K562 (cell line): ENCODE measurements at regions not wholly inside any gene's neighbourhood (a gene's known extent, or its start where the extent isn't known, plus 50 kb on each side); places are given as distances from the start of the nearest gene placed in this dataset.

Experiments
- ATAC-seq: fragments of 200-7000 bp; cut with Tn5 transposase; 3 replicates; pipeline ENCODE4 v1.9.1; 2020; ENCODE audit warnings: moderate library complexity
- BruUV-seq: library from RNA; stranded (reverse); fragments of 400-500 nt; replicated peaks from 2 replicates; lab custom pipeline; 2021; lab: Mats Ljungman, UMichigan
- CTCF ChIA-PET: fragments of 300-600 bp; formaldehyde crosslinking; extraction: SDS; loops from one replicate; lab custom pipeline; 2021; ENCODE audit warnings: low intra/inter-chr PET ratio; lab: Yijun Ruan, JAX
- POLR2A ChIA-PET: fragments of 300-600, 350-650 bp; sonication (Branson Sonifier 250); formaldehyde crosslinking; extraction: SDS; loops from one replicate; lab custom pipeline; 2021; ENCODE audit warnings: antibody characterized with exemption, inconsistent platforms; lab: Yijun Ruan, JAX
- DNase-seq, 4 experiments: peaks; one replicate each; pipeline versions ENCODE4 v3.0.0 to v3.0.0-alpha.2; 2011 to 2018; ENCODE audit warnings: low spot score in 3 of 4, mixed read lengths in 3 of 4; ENCODE audit errors: extremely low read depth in 1 of 4
- FAIRE-seq: peaks from 2 replicates; lab custom pipeline; 2011; peaks lifted over from hg19 to GRCh38; lab: Jason Lieb, UNC
- H2AFZ ChIP-seq: 2 replicates; pipeline ENCODE4 v1.6.0; 2011; ENCODE audit warnings: low read depth, low read length, control low read depth, inconsistent platforms
- H3K27ac ChIP-seq: fragments of 200-600 bp; 3 replicates; pipeline ENCODE4 v1.8.0; 2011; ENCODE audit warnings: low read depth, mild to moderate bottlenecking, control low read depth, inconsistent platforms, low read length, moderate library complexity, mixed read lengths; ENCODE audit errors: extremely low read depth
- H3K27me3 ChIP-seq, 2 experiments: fragments of 300-600 bp in 1 of 2; 2 replicates in 1 of 2; 3 replicates in 1 of 2; pipeline versions ENCODE4 v1.6.0 to v1.8.0; 2011; ENCODE audit warnings: inconsistent platforms in 2 of 2, low read length in 2 of 2, mild to moderate bottlenecking in 1 of 2, mixed read lengths in 1 of 2, moderate library complexity in 1 of 2; ENCODE audit not compliant: control insufficient read depth in 2 of 2, insufficient read depth in 2 of 2
- H3K36me3 ChIP-seq: fragments of 300-600 bp; 3 replicates; pipeline ENCODE4 v1.8.0; 2011; ENCODE audit warnings: mild to moderate bottlenecking, low read length, inconsistent platforms; ENCODE audit not compliant: control insufficient read depth, insufficient read depth
- H3K4me1 ChIP-seq, 2 experiments: fragments of 200-600 bp in 1 of 2; replicated peaks in 1 of 2; 2 replicates in 1 of 2; 3 replicates in 1 of 2; pipeline versions ENCODE4 v1.5.1 to v1.8.0; 2011; ENCODE audit warnings: inconsistent platforms in 2 of 2, low read length in 2 of 2, mild to moderate bottlenecking in 1 of 2, mixed read lengths in 1 of 2, moderate library complexity in 1 of 2; ENCODE audit not compliant: control insufficient read depth in 2 of 2, insufficient read depth in 2 of 2
- H3K4me2 ChIP-seq: 2 replicates; pipeline ENCODE4 v1.6.1; 2011; ENCODE audit warnings: low read length, control low read depth, inconsistent platforms, mixed read lengths; ENCODE audit not compliant: insufficient read depth
- H3K4me3 ChIP-seq: fragments of 200-600 bp; sonication (generic), shearing (Covaris generic); 2 replicates; pipeline ENCODE4 v1.5.1; 2016; ENCODE audit warnings: control low read depth, inconsistent platforms
- H3K79me2 ChIP-seq: fragments of 200-600 bp; 3 replicates; pipeline ENCODE4 v1.8.0; 2011; ENCODE audit warnings: low read length, inconsistent platforms; ENCODE audit not compliant: control insufficient read depth, insufficient read depth
- H3K9ac ChIP-seq, 2 experiments: 2 replicates each; pipeline versions ENCODE4 v1.6.0 to v1.6.1; 2011; ENCODE audit warnings: low read depth in 2 of 2, low read length in 2 of 2, control low read depth in 1 of 2, inconsistent platforms in 1 of 2, mild to moderate bottlenecking in 1 of 2, mixed read lengths in 1 of 2; ENCODE audit not compliant: insufficient read depth in 1 of 2
- H3K9me1 ChIP-seq: one replicate; pipeline ENCODE4 v1.6.0; 2011; ENCODE audit warnings: inconsistent platforms, mild to moderate bottlenecking, low read length, moderate library complexity; ENCODE audit not compliant: control insufficient read depth, insufficient read depth
- H3K9me3 ChIP-seq: replicated peaks from 2 replicates; pipeline ENCODE4 v1.5.1; 2011; ENCODE audit warnings: low read depth, low read length, inconsistent platforms; ENCODE audit not compliant: control insufficient read depth, insufficient read depth
- H4K20me1 ChIP-seq: replicated peaks from 2 replicates; pipeline ENCODE4 v1.6.1; 2011; ENCODE audit warnings: low read length, inconsistent platforms, mixed read lengths; ENCODE audit not compliant: control insufficient read depth, insufficient read depth
- BRD9 ChIP-seq: fragments of 450-650 bp; IDR thresholded peaks from 2 replicates; pipeline ENCODE4 v1.6.1; 2018; ENCODE audit warnings: low read depth; ENCODE audit not compliant: partially characterized antibody
- CXXC5 ChIP-seq: fragments of 250-450 bp; sonication (Bioruptor Pico); IDR thresholded peaks from 2 replicates; pipeline ENCODE4 v1.8.0; 2022; ENCODE audit warnings: inconsistent platforms, mild to moderate bottlenecking, moderate library complexity
- EZH2 ChIP-seq: IDR thresholded peaks from 2 replicates; pipeline ENCODE4 v1.6.1; 2012; ENCODE audit warnings: low read depth, mild to moderate bottlenecking, inconsistent platforms, low read length, borderline replicate concordance
- HNRNPLL ChIP-seq: fragments of 200-400 bp; formaldehyde crosslinking; IDR thresholded peaks from 2 replicates; pipeline ENCODE4 v1.6.1; 2017; ENCODE audit warnings: low read length, low read depth, mild to moderate bottlenecking; ENCODE audit not compliant: poor library complexity, severe bottlenecking
- KAT8 ChIP-seq: fragments of 450-650 bp; IDR thresholded peaks from 2 replicates; pipeline ENCODE4 v1.6.1; 2016; ENCODE audit warnings: low read depth, mild to moderate bottlenecking
- POLR3A ChIP-seq: IDR thresholded peaks from 2 replicates; pipeline ENCODE4 v1.6.1; 2011; ENCODE audit warnings: borderline replicate concordance, mild to moderate bottlenecking, moderate library complexity; ENCODE audit not compliant: insufficient read length, insufficient read depth; ENCODE audit errors: extremely low read depth
- SMC3 ChIP-seq: conservative IDR thresholded peaks from 2 replicates; pipeline ENCODE4 v1.6.1; 2011; ENCODE audit warnings: low read depth, low read length, improper control_type of control experiment; ENCODE audit not compliant: insufficient read depth
- TCF3 ChIP-seq: sonication (generic); formaldehyde crosslinking; IDR thresholded peaks from 2 replicates; pipeline ENCODE4 v1.4.0; 2020; ENCODE audit warnings: mild to moderate bottlenecking, missing genetic modification reagents
- TEAD4 ChIP-seq, 2 experiments: sonication (generic) in 1 of 2; formaldehyde crosslinking in 1 of 2; IDR thresholded peaks; 2 replicates each; pipeline versions ENCODE4 v1.6.1 to v1.8.0; 2012 to 2022; ENCODE audit warnings: borderline replicate concordance in 1 of 2, inconsistent platforms in 1 of 2, low read length in 1 of 2, mild to moderate bottlenecking in 1 of 2, missing genetic modification reagents in 1 of 2
- U2AF2 ChIP-seq: fragments of 200-400 bp; formaldehyde crosslinking; optimal IDR thresholded peaks from 2 replicates; pipeline ENCODE3; 2017; ENCODE audit warnings: low read depth, mild to moderate bottlenecking, low read length
- ZBED1 ChIP-seq: IDR thresholded peaks from 2 replicates; pipeline ENCODE4 v1.6.1; 2014
- ZFX ChIP-seq: sonication (generic); formaldehyde crosslinking; IDR thresholded peaks from 2 replicates; pipeline ENCODE4 v1.8.0; 2022; ENCODE audit warnings: mild to moderate bottlenecking, missing genetic modification reagents, moderate library complexity
- WGBS: fragments of 100-300 bp; shearing (Covaris generic); methylation state at CpG from one replicate; pipeline ENCODE4 v1.1.6; 2016; ENCODE audit warnings: low coverage, mixed read lengths; ENCODE audit not compliant: insufficient coverage; ENCODE audit errors: missing lambda C conversion rate; 5-methylcytosine and 5-hydroxymethylcytosine counted together
- in situ Hi-C: fragments of 300-500 bp; cut with MboI; formaldehyde crosslinking; loops from 4 replicates; pipeline ENCODE4 v1.15.0; 2018; ENCODE audit warnings: inconsistent platforms, mixed read lengths
- intact Hi-C: fragments of 100-400 bp; cut with micrococcal nuclease; formaldehyde crosslinking; loops from 2 replicates; pipeline ENCODE4 v1.14.2; 2022
- TF ChIP-seq, protein P1 (sequence below): fragments of 450-650 bp; IDR thresholded peaks from 2 replicates; pipeline ENCODE4 v1.6.1; 2016; ENCODE audit warnings: missing biosample characterization, missing genetic modification characterization
- TF ChIP-seq, protein P2 (sequence below): sonication (generic); formaldehyde crosslinking; IDR thresholded peaks from 2 replicates; pipeline ENCODE4 v1.8.0; 2023; ENCODE audit warnings: missing genetic modification reagents, mild to moderate bottlenecking, borderline replicate concordance
- TF ChIP-seq, protein P3 (sequence below): fragments of 200-400 bp; formaldehyde crosslinking; IDR thresholded peaks from 2 replicates; pipeline ENCODE4 v1.6.1; 2017; ENCODE audit warnings: mild to moderate bottlenecking, low read depth, low read length, moderate library complexity

DNA sequence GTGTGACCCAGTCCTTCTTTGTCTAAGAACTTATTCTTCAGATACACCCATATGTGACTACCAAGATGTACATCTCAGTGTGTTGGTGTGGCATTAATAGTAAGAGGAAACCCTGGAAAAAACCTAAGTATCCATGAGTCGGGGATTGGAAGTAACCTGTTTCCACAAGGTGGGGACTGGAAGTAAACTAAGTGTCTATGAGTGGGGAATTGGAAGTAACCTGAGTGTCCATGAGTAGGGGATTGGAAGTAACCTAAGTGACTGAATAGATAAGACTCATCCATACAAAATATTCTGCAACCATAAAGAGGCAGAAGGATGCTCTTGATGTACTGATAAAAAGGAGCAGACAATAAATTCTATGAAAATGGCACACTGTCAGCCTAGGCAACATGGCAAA is 184.7 kb downstream of the PHETA1 start:
- Histone ChIP-seq H3K79me2 (no peaks in the 10 kb centered on the region), H3K9me3 (no peaks in the 10 kb centered on the region), H3K4me2 (no peak overlapping the region), H3K27me3 (peaks cover 8 to 46% of the 10 kb centered on the region in 2 experiments; a peak in 3 of 5 replicates), H3K4me1 (peaks cover 5 to 12% of the 10 kb centered on the region in 2 experiments; a peak in 4 of 5 replicates), H2AFZ (no peak overlapping the region), H3K4me3 (no peak overlapping the region), H3K9me1 (no peaks in the 10 kb centered on the region), H3K36me3 (no peaks in the 10 kb centered on the region), H3K27ac (no peak overlapping the region), H3K9ac (no peak overlapping the region), H4K20me1 (peaks cover 3% of the 10 kb centered on the region; the same call in 1 of the 2 replicates)
- DNase-seq (no peak), FAIRE-seq (no peak), ATAC-seq (no peak)
- intact Hi-C loops, result loop anchor here (10.0 kb wide), 1 partner anchor 159 kb away; no protein-coding TSS in a partner anchor
- ChIA-PET CTCF (no interaction called here), POLR2A (no interaction called here)
- no TSS peak for BruUV-seq
- 6% methylated on average over 1 of the region's 1 CpG for WGBS
- in situ Hi-C loops, result no loop called here
- TF ChIP-seq ZBED1 (no peak), SMC3 (no peak), POLR3A (no peak), TEAD4 (IDR thresholded peaks at IDR 0.05; ENCODE audit: low read length) (no peak), TEAD4 (CRISPR knock-in tag; IDR thresholded peaks at IDR 0.05; ENCODE audit: borderline replicate concordance) (no peak), BRD9 (no peak), KAT8 (no peak), CXXC5 (CRISPR knock-in tag) (no peak), EZH2 (no peak), TCF3 (no peak), U2AF2 (no peak), ZFX (CRISPR knock-in tag) (no peak), HNRNPLL (no peak)
- TF ChIP-seq, protein P1, sequence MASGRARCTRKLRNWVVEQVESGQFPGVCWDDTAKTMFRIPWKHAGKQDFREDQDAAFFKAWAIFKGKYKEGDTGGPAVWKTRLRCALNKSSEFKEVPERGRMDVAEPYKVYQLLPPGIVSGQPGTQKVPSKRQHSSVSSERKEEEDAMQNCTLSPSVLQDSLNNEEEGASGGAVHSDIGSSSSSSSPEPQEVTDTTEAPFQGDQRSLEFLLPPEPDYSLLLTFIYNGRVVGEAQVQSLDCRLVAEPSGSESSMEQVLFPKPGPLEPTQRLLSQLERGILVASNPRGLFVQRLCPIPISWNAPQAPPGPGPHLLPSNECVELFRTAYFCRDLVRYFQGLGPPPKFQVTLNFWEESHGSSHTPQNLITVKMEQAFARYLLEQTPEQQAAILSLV (tag), result no peak
- TF ChIP-seq, protein P2, sequence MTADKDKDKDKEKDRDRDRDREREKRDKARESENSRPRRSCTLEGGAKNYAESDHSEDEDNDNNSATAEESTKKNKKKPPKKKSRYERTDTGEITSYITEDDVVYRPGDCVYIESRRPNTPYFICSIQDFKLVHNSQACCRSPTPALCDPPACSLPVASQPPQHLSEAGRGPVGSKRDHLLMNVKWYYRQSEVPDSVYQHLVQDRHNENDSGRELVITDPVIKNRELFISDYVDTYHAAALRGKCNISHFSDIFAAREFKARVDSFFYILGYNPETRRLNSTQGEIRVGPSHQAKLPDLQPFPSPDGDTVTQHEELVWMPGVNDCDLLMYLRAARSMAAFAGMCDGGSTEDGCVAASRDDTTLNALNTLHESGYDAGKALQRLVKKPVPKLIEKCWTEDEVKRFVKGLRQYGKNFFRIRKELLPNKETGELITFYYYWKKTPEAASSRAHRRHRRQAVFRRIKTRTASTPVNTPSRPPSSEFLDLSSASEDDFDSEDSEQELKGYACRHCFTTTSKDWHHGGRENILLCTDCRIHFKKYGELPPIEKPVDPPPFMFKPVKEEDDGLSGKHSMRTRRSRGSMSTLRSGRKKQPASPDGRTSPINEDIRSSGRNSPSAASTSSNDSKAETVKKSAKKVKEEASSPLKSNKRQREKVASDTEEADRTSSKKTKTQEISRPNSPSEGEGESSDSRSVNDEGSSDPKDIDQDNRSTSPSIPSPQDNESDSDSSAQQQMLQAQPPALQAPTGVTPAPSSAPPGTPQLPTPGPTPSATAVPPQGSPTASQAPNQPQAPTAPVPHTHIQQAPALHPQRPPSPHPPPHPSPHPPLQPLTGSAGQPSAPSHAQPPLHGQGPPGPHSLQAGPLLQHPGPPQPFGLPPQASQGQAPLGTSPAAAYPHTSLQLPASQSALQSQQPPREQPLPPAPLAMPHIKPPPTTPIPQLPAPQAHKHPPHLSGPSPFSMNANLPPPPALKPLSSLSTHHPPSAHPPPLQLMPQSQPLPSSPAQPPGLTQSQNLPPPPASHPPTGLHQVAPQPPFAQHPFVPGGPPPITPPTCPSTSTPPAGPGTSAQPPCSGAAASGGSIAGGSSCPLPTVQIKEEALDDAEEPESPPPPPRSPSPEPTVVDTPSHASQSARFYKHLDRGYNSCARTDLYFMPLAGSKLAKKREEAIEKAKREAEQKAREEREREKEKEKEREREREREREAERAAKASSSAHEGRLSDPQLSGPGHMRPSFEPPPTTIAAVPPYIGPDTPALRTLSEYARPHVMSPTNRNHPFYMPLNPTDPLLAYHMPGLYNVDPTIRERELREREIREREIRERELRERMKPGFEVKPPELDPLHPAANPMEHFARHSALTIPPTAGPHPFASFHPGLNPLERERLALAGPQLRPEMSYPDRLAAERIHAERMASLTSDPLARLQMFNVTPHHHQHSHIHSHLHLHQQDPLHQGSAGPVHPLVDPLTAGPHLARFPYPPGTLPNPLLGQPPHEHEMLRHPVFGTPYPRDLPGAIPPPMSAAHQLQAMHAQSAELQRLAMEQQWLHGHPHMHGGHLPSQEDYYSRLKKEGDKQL (CRISPR knock-in tag), result no peak
- TF ChIP-seq, protein P3, sequence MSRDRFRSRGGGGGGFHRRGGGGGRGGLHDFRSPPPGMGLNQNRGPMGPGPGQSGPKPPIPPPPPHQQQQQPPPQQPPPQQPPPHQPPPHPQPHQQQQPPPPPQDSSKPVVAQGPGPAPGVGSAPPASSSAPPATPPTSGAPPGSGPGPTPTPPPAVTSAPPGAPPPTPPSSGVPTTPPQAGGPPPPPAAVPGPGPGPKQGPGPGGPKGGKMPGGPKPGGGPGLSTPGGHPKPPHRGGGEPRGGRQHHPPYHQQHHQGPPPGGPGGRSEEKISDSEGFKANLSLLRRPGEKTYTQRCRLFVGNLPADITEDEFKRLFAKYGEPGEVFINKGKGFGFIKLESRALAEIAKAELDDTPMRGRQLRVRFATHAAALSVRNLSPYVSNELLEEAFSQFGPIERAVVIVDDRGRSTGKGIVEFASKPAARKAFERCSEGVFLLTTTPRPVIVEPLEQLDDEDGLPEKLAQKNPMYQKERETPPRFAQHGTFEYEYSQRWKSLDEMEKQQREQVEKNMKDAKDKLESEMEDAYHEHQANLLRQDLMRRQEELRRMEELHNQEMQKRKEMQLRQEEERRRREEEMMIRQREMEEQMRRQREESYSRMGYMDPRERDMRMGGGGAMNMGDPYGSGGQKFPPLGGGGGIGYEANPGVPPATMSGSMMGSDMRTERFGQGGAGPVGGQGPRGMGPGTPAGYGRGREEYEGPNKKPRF, result no peak
